ENCODE measurements at regions not wholly inside any gene's neighbourhood (a gene's known extent, or its start where the extent isn't known, plus 50 kb on each side); places are given as distances from the start of the nearest gene placed in this dataset.

- Histone ChIP-seq H3K27me3 (no peaks in the 10 kb centered on the region), H3K36me3 (no peaks in the 10 kb centered on the region), H3K4me3 (no peak overlapping the region), H3K27ac (no peak overlapping the region), H3K4me1 (no peaks in the 10 kb centered on the region), H3K9me3 (no peaks in the 10 kb centered on the region)
- TF ChIP-seq POLR2AphosphoS5 (IDR thresholded peaks at IDR 0.05) = no peak
- TF ChIP-seq CTCF (IDR thresholded peaks at IDR 0.05) = no peak
- no peak for TF ChIP-seq POLR2A (IDR thresholded peaks at IDR 0.05)
- no peak for DNase-seq (ENCODE audit: low spot score in 2 of 2)
- intact Hi-C loops (cut with DNase I; ENCODE audit: low total_unique reads) = no loop called here
These were observed 315.9 kb upstream of the RASA1 start for GRCh38 chr5:86951761-86952160.

GRCh38 chr5:86964889-86965288 lies 302.8 kb upstream of the RASA1 start:
- no peak for DNase-seq (ENCODE audit: low spot score in 2 of 2)
- TF ChIP-seq POLR2AphosphoS5 (IDR thresholded peaks at IDR 0.05) (no peak), CTCF (IDR thresholded peaks at IDR 0.05) (no peak), POLR2A (IDR thresholded peaks at IDR 0.05) (no peak)
- Histone ChIP-seq H3K4me1 (peaks cover 0 to 7% of the 10 kb centered on the region in 2 donors), H3K27ac (no peak overlapping the region), H3K4me3 (no peak overlapping the region), H3K36me3 (no peaks in the 10 kb centered on the region), H3K9me3 (no peaks in the 10 kb centered on the region), H3K27me3 (no peaks in the 10 kb centered on the region)
- intact Hi-C loops (cut with DNase I; ENCODE audit: low total_unique reads) = no loop called here

GRCh38 chr5:86968301-86968753 lies 299.4 kb upstream of the RASA1 start:
- no peaks in the 10 kb centered on the region for H3K27me3 ChIP-seq
- H3K4me1 ChIP-seq = peaks cover 0 to 7% of the 10 kb centered on the region in 2 donors
- no peaks in the 10 kb centered on the region for H3K9me3 ChIP-seq
- H3K4me3 ChIP-seq = peak overlapping the region in 1 of 3 donors; percentile 1
- peak overlapping the region in 1 of 2 donors; percentile 16 for H3K27ac ChIP-seq
- H3K36me3 ChIP-seq = no peaks in the 10 kb centered on the region
- intact Hi-C loops (cut with DNase I; ENCODE audit: low total_unique reads) = no loop called here
- peak in 1 of 2 donors; percentile 35 for DNase-seq (ENCODE audit: low spot score in 2 of 2)
- TF ChIP-seq CTCF (IDR thresholded peaks at IDR 0.05) = peak in 2 of 3 donors; percentile 32 to 39
- TF ChIP-seq POLR2AphosphoS5 (IDR thresholded peaks at IDR 0.05) = no peak

- intact Hi-C loops (cut with DNase I; ENCODE audit: low total_unique reads) = no loop called here
- no peak overlapping the region for H3K4me3 ChIP-seq
- TF ChIP-seq POLR2A (IDR thresholded peaks at IDR 0.05) (no peak), POLR2AphosphoS5 (IDR thresholded peaks at IDR 0.05) (no peak), CTCF (IDR thresholded peaks at IDR 0.05) (no peak)
These were observed 297.3 kb upstream of the RASA1 start for GRCh38 chr5:86970361-86970760.

GRCh38 chr5:86971034-86971571 lies 296.6 kb upstream of the RASA1 start:
- no peak for TF ChIP-seq CTCF (IDR thresholded peaks at IDR 0.05)
- no peak for TF ChIP-seq POLR2A (IDR thresholded peaks at IDR 0.05)
- TF ChIP-seq POLR2AphosphoS5 (IDR thresholded peaks at IDR 0.05) = no peak
- Histone ChIP-seq H3K27ac (no peak overlapping the region), H3K9me3 (no peaks in the 10 kb centered on the region), H3K27me3 (no peaks in the 10 kb centered on the region), H3K4me3 (no peak overlapping the region), H3K36me3 (no peaks in the 10 kb centered on the region), H3K4me1 (peaks cover 0 to 7% of the 10 kb centered on the region in 2 donors)
- DNase-seq (ENCODE audit: low spot score in 2 of 2) = no peak
- intact Hi-C loops (cut with DNase I; ENCODE audit: low total_unique reads) = no loop called here

More at GRCh38 chr5:86970361-86970760, 297.3 kb upstream of the RASA1 start:
- Histone ChIP-seq H3K4me1 (peaks cover 0 to 7% of the 10 kb centered on the region in 2 donors), H3K27ac (no peak overlapping the region), H3K9me3 (no peaks in the 10 kb centered on the region), H3K27me3 (no peaks in the 10 kb centered on the region), H3K36me3 (no peaks in the 10 kb centered on the region)
- no peak for DNase-seq (ENCODE audit: low spot score in 2 of 2)

Data from breast epithelium (tissue), 4 donors.